HG03066 (cell line): ENCODE measurements at regions not wholly inside any gene's neighbourhood (a gene's known extent, or its start where the extent isn't known, plus 50 kb on each side); places are given as distances from the start of the nearest gene placed in this dataset.

Experiments used
- ATAC-seq: cut with Tn5 transposase; IDR thresholded peaks from one replicate; pipeline ENCODE4 v1.9.1; 2021; ENCODE audit warnings: low read depth; ENCODE audit not compliant: unreplicated experiment

DNA sequence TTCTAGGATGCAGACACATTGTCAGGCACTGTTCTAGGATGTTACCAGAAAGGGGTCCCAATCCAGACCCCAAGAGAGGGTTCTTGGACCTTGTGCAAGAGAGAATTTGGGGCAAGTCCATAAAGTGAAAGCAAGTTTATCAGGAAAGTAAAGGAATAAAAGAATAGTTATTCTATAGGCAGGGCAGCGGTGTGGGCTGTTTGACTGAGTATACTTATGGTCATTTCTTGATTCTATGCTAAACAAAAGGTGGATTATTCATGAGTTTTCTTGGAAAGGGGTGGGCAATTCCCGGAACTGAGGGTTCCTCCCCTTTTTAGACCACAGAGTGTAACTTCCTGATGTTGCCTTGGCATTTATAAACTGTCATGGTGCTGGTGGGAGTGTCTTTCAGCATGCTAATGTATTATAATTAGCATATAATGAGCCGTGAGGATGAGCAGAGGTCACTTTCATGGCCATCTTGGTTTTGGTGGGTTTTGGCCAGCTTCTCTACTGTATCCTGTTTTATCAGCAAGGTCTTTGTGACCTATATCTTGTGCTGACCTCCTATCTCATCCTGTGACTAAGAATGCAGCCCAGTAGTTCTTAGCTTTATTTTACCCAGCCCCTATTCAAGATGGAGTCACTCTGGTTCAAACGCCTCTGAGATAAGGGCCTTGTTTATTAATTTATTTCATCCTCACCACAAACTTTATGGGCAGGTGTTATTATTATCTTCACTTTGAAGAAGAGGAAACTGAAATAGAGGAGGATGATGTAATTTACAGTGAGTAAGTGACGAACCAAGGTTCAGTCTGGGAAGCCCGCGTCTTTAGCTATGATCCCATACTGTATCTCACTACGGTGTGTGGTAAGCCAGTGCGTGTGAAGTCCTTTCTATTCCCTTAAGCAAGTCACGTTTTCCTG is 186.0 kb upstream of the KLF4 start:
- no peak for ATAC-seq

DNA sequence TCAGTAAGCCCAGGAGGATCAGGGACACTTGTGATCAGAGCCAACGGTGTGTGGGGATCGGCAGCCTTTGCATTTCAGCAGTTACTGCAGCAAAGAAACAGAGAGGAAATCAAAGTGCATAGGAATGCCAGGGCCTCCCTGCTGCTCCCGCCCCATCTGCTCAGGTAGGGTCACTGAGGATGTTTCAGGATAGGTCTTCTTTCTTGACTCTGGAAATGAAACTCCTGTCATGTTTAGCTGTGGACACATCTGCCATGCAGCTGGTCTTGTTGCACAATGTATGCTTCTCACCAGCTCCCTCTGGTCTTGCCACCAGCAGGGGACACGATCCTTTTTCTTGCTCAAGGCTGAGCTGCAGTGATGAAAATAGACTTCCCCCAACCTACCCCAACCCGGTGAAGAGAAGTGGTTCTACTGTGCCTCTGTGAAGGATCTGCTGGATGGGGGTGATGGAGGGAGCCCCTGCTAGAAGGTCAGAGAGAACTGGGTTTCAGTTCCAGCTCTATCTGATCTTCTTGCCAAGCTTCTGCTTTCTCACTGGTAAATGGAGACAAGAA is 185.2 kb upstream of the KLF4 start:
- ATAC-seq = no peak

- no peak for ATAC-seq
Observed at GRCh38 chr9:107673861-107674720, 184.5 kb upstream of the KLF4 start.

DNA sequence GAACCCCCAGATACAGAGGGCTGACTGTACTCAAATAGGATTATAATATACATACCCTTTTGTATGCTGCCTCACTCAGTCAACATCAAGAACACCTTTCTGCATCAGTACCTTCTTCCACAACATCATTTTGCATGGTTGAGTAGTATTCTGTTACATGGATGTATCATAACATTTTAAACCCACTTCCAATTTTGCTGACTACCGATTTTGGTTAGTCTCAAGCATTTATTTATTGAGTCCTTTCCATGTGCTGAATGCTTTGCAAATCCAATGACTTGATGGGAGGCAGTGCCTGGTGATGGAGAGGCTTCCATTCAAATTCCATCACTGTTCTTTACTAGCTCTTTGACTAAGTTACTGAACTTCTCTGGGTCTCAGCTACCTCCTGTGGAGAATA is 182.0 kb upstream of the KLF4 start:
- no peak for ATAC-seq

DNA sequence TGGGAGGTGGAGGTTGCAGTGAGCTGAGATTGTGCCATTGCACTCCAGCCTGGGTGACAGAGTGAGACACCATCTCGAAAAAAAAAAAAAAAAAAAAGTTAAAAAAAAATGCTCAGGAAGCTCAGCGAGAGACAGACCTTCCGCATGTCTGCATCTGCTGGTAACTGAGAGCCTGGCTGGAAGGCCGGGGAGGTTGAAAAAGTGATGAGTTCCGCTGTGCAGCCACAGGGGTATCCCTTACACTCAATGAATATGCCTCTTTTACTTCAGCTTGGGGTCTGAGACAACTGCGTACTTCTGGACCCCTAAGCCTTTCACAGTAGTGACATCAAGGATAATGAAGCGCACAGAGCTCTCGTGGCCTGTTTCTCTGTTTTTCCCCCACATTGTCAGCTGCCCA is 179.9 kb upstream of the KLF4 start:
- no peak for ATAC-seq

- no peak for ATAC-seq
Observed at GRCh38 chr9:107667231-107668070, 177.9 kb upstream of the KLF4 start.

DNA sequence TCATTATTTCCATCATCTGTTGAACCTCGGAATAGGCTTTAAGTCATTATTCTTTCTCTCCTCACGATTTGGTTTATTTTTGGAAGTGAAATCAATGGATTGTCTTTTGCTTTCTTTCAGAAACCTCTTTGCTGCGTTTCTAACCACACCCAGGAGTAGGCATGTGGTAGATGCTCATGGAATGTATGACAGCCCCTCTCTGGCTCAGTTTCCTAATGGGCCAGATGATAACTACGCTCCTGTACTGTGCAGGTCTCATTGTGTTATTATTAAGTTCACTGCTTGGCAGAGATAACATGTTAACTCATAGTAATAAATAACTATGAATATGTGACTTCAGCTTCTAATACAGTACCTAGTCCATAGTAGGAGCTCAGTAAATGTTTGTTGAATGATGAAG is 175.5 kb upstream of the KLF4 start:
- no peak for ATAC-seq

GRCh38 chr9:107660976-107661375 is 171.4 kb upstream of the KLF4 start:
- no peak for ATAC-seq

- ATAC-seq = no peak
Observed at GRCh38 chr9:107653263-107653821, 163.8 kb upstream of the KLF4 start.

- ATAC-seq = no peak
Observed at GRCh38 chr9:107650995-107651394, 161.4 kb upstream of the KLF4 start.

DNA sequence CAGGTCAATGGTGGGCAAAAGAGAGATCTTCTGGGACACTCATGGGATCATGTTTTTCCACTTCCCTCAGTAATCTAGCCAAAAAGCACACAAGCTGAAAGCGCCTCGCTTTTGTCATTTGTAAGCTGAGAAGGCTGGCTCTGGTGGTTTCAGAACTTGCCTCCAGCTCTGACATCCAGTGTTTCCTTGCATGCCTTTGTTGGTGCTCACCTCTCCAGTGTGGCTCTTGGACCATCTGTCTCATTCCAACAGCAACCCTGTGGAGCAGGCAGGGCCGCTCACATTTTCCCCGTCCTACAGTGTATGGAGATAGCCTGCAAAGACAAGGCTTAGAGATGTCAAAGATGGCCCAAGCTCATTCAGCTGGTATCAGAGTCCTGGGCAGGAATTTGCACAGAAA is 160.8 kb upstream of the KLF4 start:
- ATAC-seq = no peak

GRCh38 chr9:107648153-107648715 is 158.7 kb upstream of the KLF4 start:
- no peak for ATAC-seq

DNA sequence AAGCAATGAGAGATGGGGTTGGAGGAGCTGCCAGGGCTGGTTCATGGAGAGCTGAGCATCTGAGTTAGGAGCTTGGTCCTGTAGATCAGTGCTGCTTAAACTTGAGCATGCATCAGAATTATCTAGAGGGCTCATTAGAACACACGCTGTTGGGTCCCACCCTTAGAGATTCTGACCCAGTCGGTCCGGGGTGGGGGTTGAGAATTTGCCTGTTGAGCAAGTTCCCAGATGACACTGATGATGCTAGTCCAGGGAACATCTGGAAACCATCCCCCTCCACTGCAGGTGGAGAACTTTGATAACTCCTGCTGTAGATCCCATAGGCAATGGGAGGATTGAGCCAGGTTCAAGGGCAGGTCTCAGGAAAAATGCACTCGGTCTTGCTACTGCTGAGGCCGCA is 158.0 kb upstream of the KLF4 start:
- no peak for ATAC-seq

DNA sequence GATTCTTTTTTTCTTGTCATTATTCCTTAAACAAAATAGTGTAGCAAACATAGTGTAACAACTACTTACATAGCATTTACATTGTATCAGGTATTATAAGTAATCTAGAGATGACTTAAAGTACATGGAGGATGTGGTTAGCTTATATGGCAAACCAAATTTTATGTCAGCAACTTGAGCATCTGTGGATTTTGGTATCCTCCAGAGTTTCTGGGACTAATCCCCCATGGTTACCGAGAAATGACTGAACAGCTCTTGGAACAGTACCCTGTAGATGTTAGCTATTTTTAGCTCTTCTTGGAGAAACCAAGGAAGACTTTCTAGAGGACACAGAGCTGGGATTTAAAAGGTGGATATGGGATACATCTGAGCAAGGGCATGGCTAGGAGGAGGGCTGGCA is 157.6 kb upstream of the KLF4 start:
- ATAC-seq = no peak

- no peak for ATAC-seq
Observed at GRCh38 chr9:107645464-107645833, 155.9 kb upstream of the KLF4 start.

GRCh38 chr9:107644733-107645463 is 155.3 kb upstream of the KLF4 start:
- ATAC-seq = no peak

GRCh38 chr9:107639426-107639825 is 149.9 kb upstream of the KLF4 start:
- no peak for ATAC-seq

- ATAC-seq = no peak
Observed at GRCh38 chr9:107638521-107639310, 149.1 kb upstream of the KLF4 start.
